BJ (cell line): ENCODE measurements at regions not wholly inside any gene's neighbourhood (a gene's known extent, or its start where the extent isn't known, plus 50 kb on each side); places are given as distances from the start of the nearest gene placed in this dataset.

Experiments used
- CTCF ChIA-PET: fragments of 350-600 bp; formaldehyde crosslinking; extraction: SDS; loops from one replicate; lab custom pipeline; 2021; ENCODE audit warnings: antibody characterized with exemption, inconsistent platforms; lab: Yijun Ruan, JAX
- POLR2A ChIA-PET: fragments of 300-600 bp; sonication (Branson Sonifier 250); formaldehyde crosslinking; extraction: SDS; loops from one replicate; lab custom pipeline; 2021; ENCODE audit warnings: antibody characterized with exemption; lab: Charles Lee
- DNase-seq: peaks from one replicate; pipeline ENCODE4 v3.0.0-alpha.2; 2011; ENCODE audit warnings: low read depth
- H3K27me3 ChIP-seq: 2 replicates; pipeline ENCODE4 v1.6.0; 2011; ENCODE audit warnings: low read length; ENCODE audit not compliant: control insufficient read depth, insufficient read depth
- H3K36me3 ChIP-seq: 2 replicates; pipeline ENCODE4 v1.5.1; 2011; ENCODE audit warnings: low read length; ENCODE audit not compliant: control insufficient read depth, insufficient read depth
- H3K4me3 ChIP-seq: 2 replicates; pipeline ENCODE4 v1.5.1; 2011; ENCODE audit warnings: low read depth, mild to moderate bottlenecking, control low read depth, low read length
- TF ChIP-seq, protein P1 (sequence below): IDR thresholded peaks from 2 replicates; pipeline ENCODE4 v1.5.1; 2011; ENCODE audit warnings: low read depth, mild to moderate bottlenecking, control low read depth, inconsistent platforms, low read length, moderate library complexity; ENCODE audit not compliant: insufficient read depth

DNA sequence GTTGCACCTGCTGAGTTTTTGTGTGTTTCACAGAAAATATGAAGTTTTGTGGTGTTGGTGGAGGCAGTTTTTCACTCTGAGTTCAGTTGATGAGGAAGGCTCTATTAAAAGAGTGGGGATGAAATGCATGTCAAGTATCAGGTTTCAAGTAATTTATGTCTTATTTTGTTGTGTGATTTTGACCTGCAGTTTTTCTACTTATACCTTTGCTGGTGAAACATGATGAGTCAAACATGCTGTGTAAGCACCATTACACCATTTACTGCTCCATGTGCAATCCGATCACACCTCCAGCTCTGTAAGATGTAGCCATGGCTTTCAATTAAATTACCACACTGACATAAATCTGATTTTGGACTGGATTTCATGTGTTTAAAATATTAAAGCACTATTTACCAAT lies 174.5 kb upstream of the ZEB2 start:
- no peaks in the 10 kb centered on the region for H3K36me3 ChIP-seq
- H3K27me3 ChIP-seq = no peaks in the 10 kb centered on the region
- CTCF ChIA-PET = no interaction called here
- no peak for DNase-seq
- no peak overlapping the region for H3K4me3 ChIP-seq
- TF ChIP-seq, protein P1, sequence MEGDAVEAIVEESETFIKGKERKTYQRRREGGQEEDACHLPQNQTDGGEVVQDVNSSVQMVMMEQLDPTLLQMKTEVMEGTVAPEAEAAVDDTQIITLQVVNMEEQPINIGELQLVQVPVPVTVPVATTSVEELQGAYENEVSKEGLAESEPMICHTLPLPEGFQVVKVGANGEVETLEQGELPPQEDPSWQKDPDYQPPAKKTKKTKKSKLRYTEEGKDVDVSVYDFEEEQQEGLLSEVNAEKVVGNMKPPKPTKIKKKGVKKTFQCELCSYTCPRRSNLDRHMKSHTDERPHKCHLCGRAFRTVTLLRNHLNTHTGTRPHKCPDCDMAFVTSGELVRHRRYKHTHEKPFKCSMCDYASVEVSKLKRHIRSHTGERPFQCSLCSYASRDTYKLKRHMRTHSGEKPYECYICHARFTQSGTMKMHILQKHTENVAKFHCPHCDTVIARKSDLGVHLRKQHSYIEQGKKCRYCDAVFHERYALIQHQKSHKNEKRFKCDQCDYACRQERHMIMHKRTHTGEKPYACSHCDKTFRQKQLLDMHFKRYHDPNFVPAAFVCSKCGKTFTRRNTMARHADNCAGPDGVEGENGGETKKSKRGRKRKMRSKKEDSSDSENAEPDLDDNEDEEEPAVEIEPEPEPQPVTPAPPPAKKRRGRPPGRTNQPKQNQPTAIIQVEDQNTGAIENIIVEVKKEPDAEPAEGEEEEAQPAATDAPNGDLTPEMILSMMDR = no peak
- POLR2A ChIA-PET = no interaction called here

DNA sequence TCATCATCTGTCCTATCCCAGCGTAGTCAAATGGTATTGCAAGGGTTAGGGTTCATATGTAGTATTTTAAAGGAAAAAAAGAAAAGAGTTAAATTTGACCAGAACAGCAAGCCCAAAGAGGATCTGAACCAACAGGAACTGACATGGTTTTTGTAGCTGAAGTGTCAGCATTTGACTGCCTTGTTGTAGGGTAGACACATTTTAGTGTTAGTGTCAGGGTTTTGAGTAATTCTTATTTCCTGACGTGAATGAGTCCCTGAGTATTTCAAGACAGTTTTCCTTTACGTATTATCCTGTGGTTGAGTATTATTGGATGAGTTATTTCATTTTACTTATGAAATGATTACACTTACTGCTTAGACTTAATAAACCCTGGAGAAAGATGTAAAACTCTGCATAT lies 173.3 kb upstream of the ZEB2 start:
- CTCF ChIA-PET = no interaction called here
- DNase-seq = no peak
- POLR2A ChIA-PET = no interaction called here

DNA sequence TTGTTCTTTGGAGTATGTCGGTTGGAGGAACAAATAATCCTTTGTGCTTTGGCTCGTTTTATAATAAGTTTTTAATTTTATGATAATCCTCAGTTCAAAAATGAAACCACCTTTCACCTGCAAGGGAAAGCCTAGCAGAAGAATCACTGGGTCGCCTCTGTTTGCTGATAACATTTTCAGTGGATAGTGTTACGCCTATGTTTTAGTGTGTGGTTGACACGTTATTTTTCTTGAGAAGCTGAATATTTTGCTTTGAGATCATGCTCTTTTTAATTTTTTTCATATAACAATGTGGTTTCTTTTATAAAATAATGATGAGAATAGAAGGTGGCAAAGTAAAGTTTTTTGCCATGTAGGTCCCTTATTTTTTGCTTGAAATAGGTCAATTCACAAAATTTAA lies 172.7 kb upstream of the ZEB2 start:
- DNase-seq = no peak
- no peak overlapping the region for H3K4me3 ChIP-seq
- POLR2A ChIA-PET = no interaction called here
- CTCF ChIA-PET = no interaction called here
- TF ChIP-seq, protein P1 = no peak
- H3K27me3 ChIP-seq = no peaks in the 10 kb centered on the region
- H3K36me3 ChIP-seq = no peaks in the 10 kb centered on the region

More for the DNA sequence above, 173.3 kb upstream of the ZEB2 start:
- Histone ChIP-seq H3K27me3 (no peaks in the 10 kb centered on the region), H3K36me3 (no peaks in the 10 kb centered on the region), H3K4me3 (no peak overlapping the region)
- TF ChIP-seq, protein P1 = no peak

DNA sequence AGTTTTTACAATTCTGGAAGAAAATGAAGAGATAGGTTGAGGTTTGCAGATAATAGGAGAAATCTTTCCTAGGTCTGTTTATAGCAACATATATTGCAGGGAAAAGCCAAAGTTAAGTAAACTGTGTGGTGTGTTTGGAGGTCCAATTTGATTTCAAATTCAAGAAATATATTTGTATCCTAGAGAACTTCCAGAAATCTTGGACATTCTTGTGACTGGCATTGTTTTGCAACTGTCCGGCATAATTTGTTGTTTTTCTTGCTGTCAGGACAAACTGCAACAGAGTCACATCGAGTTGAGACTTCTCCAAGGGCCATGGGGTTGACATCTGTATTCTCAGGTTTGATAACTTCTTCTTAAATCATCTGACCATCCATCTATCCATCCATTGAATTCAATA lies 170.9 kb upstream of the ZEB2 start:
- no peak overlapping the region for H3K4me3 ChIP-seq
- ChIA-PET POLR2A (no interaction called here), CTCF (no interaction called here)
- H3K36me3 ChIP-seq = no peaks in the 10 kb centered on the region
- TF ChIP-seq, protein P1 = no peak
- no peak for DNase-seq
- H3K27me3 ChIP-seq = no peaks in the 10 kb centered on the region

DNA sequence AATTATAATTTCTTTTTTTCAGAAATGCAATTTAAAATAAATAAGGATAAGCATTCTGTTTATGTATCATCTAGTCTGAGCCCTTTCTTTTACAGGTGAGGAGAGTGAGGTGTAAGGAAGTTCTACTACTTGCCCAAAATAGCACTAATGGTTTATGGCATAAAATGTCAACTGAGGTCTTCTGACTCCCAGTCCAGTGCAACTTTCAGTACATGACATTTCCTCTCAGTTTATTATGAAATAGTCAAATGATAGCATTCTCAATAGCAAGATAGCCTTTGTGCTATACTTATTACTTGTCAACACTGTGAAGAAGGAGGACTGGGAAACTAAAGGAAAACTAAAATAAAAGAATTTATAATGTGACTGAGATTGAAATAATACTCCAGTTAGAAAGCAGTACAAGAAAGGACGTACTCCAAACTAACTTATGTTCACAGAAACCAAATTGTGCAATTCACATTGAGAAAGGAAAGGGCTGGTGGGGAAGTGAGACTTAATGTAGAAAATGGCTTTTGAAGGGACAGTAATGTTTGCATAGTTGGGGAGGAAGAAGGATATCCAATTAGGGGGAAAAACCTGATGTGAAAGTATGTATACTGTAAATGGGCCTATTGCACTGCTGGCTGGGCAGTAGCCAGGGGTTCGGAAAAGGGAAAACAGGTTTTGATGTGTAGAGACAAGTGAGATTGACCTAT lies 166.7 kb upstream of the ZEB2 start:
- no peaks in the 10 kb centered on the region for H3K36me3 ChIP-seq
- H3K27me3 ChIP-seq = no peaks in the 10 kb centered on the region
- TF ChIP-seq, protein P1 = no peak
- POLR2A ChIA-PET = no interaction called here
- DNase-seq = no peak
- H3K4me3 ChIP-seq = no peak overlapping the region
- CTCF ChIA-PET = no interaction called here
